ENCODE measurements at regions not wholly inside any gene's neighbourhood (a gene's known extent, or its start where the extent isn't known, plus 50 kb on each side); places are given as distances from the start of the nearest gene placed in this dataset.

DNA sequence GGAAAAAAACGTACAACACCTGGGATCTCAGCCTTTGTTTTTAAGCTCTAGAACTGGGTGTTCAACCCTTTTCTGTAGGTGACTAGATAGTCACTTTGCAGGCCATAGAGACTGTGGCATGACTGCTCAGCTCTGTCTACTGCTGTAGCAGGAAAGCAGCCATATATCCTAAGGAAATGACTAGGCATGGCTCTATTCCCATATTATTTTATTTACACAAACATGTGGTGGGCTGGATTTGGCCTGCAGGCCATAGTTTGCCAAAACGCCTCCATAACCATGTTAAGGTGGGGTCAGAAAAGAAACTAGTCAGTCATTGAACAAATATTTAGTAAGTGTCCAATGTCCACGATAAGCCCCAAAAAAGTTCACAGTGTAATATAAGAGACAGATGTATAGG, 452.5 kb downstream of the MCTP2 start:
- no peak for DNase-seq

DNA sequence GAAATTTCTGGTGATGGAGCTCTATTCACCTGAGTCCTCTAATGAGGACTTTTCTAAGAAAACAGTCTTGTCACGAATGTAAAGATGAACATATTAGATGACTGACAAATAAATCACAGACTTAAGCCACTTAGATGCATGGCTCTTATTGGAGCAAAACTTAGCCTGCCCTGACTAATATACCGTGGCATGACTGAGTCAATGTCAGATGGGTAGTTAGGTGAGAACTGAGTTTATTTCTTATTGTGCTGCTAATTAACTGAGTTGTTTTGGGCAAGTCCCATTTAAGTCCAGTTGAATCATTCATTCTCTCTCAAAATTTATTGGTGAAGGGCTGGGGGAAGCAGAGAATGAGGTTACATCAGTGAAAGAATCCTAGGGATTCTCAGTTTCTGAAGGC, 459.8 kb downstream of the MCTP2 start:
- DNase-seq: no peak

DNA sequence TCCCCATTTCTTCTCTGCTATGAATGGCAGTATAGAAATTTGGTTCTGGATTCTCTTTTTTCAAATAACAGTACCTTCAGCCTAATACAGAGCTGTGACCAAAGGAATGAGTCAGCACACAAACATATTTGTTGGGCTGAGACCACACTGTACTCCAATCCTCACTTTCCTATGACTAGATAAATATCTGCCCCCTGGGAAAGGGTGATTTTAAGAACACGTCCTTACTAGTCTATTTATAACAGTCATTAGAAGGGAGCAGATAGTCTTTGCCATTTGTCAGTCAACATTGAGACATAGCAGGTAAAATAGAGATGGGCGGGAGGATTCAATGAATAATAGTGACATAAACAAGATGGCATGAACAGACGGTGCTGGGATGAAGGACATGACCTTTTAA, 461.3 kb downstream of the MCTP2 start:
- DNase-seq: no peak

DNA sequence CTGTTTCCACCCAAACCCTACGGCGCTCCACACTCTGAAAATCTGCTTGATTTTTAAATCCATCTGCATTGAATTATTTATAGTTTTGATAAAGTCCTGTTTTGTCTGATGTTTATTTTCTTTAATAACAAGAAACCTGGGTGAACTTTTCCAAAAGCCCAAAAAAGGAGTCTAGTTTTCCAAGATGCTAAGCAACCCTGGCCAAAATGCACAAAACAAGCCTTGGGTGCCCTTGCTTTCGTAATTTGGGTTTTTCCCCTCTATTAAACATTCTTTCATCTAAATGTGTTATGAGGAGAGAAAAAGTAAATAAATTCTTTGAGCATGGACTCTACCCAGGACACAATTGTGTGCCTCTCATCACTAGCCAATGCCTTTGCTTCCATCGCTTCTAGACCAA, 468.9 kb downstream of the MCTP2 start:
- DNase-seq: no peak

DNA sequence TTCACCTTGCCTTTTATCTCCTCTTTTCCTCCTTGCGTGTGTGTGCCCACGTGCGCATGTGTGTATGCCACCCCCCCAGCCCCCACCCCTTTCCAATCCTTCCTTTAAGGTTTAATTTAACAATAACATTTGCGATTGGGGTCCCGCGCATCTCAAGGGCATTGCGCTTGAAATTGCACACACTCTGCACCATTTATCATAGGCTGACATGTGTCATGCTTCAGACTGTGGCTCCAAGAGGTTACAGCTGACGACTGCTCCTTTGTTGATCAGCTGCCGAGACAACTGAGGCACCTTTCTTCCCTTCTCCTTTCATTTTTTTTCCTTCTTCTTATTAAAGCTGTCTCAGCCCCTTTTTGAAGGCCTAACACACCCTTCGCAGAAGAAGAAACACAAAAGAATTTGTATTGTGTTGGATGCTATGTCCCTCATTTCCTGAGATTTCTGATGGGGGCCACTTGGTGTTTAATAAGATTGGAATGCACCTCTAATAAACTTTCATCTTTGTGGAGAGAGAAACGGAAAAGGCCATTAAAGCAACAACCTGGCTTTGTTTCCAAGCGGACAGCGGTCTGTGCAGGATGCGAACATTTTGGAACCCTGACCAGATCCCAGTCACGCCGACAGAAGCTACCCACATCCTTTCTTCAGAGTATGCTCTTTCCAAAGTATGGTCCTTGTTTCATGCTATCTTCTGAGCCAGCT, 470.1 kb downstream of the MCTP2 start:
- no peak for DNase-seq

DNA sequence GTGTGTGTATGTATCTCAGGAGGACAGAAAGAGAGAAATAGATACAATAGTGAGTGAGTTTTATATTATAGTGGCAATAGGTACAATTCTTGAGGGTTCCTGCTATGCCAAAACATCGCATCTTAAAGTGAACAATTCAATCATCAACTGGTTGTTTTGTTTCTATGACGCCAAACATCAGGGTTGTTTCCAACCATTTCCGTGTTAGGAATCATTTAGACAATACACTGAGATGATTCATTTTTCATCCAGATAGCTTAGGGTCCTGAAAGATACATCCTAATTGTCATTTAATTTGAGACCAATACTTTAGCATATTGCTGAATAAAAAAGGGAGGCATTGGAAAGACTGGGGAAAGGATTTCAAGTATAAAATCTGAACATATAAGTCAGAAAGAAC, 472.2 kb downstream of the MCTP2 start:
- no peak for DNase-seq

DNA sequence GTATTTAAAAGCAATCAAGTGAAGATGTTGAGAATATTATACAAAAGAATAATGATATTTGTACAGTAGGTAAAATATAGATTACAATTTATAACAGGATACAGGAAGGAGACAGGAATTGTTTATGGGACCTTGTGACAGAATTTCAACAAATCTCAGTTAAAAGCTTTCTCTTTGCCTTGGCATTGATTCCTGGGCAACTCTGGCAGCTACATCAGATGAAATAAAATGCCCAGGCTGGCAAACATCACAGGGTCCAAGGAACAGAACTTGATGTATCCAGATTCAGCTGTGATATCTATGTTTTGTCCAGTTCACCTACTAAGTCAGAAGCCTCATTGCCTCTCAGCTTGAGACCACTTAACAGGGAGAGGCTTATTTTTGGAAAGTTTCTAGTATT, 473.1 kb downstream of the MCTP2 start:
- no peak for DNase-seq

DNA sequence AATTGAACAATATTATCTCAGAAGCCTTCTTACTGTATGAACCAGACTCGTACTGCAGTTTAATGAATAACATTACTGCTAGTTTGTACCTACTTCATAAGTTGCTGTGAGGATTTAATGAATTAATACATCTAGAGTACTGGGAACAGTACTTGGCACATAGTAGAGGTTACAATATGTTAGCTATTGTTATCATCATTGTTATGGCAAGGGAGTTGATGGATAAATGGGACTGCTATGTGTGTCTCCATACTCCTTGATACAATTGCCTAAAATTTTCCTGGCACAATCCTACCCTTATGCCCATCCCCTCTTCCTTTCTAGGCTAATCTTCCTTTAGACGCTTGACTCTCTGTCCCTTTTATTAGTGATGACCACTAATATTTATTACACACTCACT, 473.6 kb downstream of the MCTP2 start:
- no peak for DNase-seq

DNA sequence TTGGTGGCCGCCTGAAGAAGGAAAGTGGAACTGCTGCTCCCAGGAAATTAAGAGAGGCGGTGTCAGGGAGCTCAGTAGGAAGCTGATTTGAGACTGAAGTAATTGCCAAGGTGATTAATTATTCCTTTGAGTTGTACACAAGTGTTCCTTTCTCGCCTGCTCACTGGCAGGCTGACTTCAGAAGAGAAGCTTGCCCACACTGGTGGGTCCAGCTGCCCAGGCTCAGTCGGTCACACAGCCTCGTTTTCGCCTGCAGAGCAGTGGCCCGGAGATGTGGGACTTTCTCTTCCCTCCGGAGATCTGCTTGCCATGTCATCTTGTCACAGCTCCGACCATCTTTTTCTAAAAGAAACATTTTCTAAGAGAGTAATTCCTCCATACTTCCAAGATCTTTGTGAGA, 478.0 kb downstream of the MCTP2 start:
- no peak for DNase-seq

DNA sequence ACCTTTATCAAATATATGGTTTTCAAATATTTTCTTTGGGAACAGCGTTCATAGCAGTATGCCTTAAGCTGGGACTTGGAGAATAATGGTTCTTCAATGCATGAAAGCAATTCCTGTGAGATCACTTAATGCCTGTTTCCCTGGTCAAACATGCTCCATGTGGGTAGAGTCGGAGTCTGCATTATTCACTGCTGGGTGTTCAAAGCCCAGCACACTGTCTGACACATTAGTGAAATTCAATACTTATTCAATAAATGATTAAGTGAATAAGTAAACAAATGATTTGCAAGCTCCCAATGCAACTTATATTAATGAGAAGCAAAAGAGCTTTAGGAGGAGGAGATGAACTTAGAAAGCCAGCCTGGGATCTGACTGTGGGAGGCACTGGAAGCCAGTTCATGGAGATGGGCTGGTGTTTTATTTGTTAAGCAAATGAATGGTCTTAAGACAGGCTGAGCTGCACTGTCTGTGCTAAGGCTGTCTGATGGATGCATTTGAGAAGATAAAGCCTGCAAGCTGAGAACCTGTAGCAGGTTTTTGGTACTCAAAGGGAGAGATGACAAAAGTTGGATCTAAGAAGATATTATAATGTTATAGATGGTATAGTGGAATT, 490.8 kb downstream of the MCTP2 start:
- no peak for DNase-seq

DNA sequence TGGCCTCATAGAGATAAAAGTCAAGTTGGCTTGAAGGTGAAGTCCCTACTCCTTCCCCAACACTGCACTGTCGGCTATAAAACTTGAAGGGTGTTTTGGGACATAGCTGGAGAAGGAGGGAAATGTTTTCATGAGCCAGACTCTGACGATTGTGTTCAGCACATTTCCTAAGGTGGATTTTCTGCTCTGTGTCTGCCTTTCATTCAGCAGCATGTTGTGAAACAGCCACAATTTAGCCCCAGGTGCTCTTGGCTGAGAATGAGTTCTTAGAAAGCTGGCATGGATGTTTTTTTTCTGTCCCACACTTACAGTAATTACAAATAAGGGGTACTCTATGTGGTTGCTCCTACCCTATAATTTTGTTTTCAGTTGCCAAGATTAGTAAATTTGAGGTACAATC, 492.4 kb downstream of the MCTP2 start:
- no peak for DNase-seq

DNA sequence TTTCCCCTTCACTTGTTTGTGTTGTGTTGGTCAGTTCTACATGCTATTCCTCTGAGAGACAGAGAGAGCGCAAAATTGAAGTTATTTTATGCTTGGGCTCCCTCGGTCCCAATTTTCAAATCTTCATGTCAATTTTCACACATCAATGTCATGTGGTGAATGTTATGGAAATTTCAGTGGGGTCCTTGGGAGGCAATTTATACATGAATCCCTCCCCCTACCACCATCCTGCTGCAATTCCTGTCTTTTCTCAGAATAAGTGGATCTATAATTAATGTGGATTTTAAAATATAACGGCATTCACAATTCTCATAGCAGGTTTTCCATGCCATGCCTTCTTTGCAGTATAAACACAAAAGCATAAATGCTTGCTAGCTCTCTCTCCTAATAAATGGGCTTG, 499.9 kb downstream of the MCTP2 start:
- no peak for DNase-seq

DNA sequence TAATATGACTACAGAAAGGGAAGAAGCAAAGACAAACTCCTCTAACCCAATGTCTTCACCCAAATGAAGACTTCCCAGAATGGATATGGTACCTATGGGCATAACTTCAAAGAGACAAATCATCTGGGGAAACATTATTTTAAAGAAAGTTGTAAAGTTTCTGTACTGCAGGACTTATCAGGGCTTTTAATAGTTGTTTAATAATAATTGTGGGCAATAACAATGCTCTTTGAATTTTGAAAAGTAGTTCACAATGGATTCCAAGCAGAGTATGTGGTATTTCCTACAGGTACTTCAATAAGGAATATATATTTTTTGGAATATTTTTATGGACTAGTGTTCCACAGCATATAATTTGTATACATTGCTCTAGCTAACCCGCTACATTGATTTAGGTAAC, 503.1 kb downstream of the MCTP2 start:
- no peak for DNase-seq

DNA sequence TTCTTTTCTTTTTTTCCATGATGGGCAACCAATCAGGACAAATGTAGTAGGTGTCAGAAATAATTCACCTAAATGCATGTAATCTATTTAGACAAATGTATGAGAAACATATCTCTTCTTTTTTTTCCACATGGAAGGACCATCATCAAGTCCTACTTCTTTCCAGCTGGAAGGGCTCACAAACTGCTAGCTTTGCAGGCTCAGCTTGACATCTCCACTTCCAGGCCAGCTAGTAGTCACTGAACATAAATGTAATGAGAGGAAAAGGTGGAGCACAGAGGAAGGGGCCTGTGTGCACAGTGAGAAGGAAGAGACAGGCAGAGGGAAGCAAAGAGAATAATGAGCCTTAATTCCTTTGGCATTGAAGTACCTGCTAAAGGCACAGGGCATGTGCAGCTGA, 504.9 kb downstream of the MCTP2 start:
- DNase-seq: no peak

DNA sequence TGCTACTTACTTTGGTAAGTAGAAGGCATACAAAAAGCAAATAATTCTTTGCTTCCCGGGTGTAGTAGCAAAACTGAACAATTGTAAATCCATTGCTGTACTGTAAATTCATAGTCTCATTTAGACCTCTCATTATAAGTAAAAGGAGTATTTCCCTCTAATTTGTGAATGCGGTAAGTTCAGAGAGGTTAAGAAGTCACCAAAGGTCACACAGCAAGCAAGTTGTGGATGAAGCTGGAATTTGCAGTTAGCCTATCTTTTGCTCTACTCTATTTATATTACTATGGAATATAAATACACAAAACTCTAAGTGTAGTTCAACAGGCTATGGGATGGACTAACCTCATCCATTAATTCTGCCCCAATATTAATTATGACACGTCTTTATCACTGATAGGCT, 508.3 kb downstream of the MCTP2 start:
- DNase-seq: no peak

DNA sequence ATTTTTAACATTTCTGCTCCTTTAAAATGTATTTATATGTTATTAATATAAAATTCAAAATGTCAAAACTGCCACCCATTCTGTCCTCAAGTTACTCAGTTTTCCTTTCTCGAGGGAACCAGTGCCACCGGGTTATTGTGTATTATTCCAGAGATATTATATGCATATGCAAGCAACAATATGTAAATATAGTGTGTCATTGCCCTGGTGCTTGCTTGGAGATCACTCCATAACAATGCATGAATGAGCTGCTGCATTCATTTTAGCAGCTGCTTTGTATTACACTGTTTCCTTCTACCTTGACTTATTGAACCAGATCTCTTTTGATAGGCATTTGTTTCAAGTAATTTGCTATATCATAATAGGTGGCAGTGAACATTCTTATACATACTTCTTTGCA, 509.1 kb downstream of the MCTP2 start:
- no peak for DNase-seq

DNA sequence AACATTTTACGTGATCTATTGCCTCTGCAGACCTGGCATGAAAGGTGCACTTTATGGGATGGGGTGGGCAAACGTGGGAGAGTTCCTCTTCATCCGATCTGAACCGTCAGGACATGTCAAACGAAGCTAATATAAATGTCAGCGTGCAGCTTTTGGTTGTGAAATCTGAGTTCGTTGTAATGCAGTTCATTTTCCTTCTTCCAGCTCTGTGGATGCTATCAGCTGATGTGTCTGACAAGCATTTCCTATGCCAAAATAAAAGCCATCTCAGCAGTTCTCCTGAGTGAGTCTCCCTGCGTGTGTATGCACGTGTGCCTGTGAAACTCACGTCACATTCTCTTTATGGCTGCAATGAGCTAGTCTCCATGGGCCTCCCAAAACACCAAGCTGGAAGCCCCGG, 512.3 kb downstream of the MCTP2 start:
- DNase-seq: no peak

DNA sequence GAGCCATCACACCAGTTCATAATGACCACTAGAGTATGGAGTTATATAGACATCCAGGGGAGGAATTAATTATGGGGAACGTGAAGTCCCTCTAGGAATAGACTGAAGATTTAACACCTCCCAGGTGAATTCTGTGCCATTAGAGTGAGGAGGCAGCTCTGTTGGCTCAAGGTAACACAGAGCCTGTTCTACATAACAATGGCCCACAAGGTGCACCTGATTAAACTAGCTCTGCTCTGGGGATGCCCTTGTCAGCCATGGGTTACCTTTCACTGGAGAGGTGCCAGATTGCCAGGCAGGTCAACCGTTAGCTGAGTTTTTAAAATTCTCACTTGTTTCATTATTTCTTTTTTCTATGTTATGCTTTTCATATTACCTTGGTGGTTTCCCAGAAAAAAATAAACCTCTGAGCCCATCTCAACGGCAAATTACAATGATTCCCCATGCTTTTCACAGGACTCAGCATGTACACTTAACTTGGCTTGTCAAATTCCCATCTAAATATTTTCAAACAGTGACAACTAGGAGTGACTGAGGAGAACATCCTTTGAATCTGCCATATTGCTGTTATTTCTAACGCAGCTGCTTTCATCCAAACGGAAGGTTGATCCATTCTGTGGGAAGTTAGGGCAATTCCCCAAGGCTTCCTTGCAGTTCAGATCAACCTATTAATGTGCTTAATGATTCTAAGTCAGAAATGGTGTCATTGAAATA, 512.9 kb downstream of the MCTP2 start:
- no peak for DNase-seq

DNA sequence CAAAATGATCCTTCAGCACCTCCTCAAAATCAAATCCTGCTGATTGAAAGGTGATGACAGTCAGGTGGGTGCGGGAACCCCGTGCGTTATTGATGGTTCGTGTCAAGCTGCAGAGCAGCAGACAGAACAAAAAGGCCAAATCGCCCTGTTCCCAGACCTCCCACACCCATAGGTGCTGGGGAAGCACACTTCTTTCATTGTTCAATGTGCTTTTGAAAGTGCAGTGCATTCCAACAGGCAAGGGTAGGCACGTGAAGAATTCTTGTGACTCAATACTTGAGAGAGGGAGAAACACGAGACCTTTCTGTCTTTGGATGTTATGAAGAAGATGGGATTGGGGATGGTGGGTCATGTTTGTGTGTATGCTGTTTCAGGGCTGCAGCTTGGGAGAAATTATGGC, 514.0 kb downstream of the MCTP2 start:
- DNase-seq: no peak

DNA sequence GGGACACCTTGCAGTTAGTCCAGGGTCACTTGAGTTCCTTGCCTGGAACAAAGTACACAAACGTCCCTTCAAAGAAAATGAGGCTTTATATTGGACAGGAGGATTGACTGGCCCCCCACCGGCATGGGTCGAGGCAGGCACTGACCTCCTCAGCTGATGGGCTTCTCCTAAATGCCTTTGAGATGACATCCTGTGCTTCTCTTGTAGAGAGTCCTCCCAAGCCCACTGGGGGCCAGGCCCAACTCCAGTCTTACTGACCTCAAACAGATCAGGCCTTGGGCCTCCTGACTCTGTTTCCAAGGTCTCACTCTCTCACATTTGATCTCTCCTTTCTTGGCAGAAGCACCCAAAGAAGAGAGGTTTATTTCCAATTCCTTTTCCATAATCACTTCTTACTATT, 516.1 kb downstream of the MCTP2 start:
- no peak for DNase-seq

DNA sequence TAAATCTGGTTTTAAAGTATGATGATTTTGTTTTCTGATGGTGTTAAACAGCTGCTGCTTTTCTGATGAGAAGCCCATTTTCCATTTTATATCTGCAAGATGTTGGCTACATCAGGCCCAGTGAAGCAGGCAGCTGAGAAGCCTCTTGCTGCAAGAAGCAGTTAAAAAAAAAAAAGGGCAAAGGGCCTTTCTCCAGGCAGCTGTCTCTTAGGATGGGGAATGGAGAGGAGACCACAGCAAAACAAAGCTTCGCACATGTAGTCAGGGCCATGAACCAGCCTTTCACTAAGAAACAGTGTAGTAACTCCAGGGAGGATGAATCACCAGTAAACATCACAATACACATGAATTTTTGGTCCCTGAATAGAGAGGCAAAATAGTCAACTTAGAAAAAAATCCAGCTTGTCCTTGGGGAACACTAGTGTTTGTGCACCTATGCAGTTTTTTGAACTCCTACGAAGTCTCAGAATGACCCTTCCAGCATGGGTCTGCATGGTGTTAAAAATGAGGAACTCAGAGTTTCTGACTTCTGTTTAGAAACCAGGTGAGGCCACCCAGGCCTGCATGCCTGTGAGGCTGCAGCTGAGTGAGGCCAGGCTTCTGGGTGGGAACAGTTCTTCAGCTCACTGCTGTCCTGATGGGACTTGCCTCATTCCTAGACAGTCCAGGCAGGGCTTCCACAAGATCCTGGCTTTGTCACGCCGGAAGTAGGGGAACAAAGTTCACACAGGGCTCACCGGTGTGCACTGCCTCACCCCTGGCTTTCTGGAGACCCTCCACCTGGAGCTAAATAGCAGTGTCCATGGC, 518.7 kb downstream of the MCTP2 start:
- DNase-seq: no peak

DNA sequence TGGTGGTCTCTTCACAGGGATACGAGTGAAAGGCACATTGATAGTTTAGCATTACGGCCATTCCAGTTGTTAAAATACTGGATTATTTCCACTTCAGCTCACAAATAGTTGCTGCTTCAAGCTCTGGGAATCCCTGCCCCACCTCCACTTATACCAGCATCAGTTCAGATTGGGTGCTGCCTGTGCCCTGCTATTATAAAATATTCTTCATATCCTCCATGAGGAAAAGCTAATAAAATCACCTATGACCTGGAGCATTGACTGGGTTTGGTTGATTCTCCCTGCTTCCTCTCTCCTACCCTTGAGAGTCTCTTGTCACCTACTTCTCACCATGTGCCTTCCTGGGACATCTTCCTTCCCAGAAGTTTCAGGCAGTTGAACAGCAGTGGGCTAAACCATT, 529.0 kb downstream of the MCTP2 start:
- DNase-seq: no peak

DNA sequence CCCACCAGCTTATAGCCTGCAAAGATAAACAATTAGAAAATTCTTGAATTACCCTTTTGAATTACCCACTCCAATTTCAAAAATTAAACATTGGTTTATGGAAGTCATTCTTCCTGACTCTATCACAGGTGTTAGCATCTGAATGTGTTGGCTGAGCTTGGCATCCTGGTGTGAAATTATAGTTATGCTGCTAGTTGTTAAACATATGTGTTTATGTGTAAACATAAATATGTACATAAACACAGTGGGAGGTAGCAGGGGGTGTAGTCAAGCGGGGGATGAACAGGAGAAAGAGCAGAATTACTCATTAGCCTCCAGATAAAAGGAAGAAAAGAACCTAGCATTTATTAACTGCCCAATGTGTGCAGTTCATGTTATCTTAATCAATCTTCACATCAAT, 530.2 kb downstream of the MCTP2 start:
- DNase-seq: no peak

DNA sequence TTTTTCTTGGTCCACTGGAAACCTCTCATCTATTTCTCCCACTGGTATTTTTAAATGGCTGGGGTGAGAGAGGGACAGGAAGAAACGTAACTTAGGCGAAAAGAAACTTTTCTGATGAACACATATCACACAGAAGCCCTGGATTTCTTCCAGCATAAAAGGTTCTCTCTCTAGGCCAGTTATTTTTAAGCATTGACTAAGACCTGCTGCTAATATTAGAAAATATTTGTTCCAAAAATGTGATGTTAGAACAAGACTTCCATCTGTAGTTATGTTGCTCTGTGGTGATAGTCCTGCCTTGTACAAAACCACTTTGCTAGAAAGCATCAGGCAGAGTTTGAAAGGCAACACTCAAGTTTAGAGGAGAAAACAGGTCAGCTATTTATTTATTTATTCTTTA, 537.7 kb downstream of the MCTP2 start:
- no peak for DNase-seq

Data from activated effector memory CD4-positive, alpha-beta T cell treated with anti-CD3 and anti-CD28 coated beads, Interleukin-2, amount 50 U/mL, for 16 hours (primary cell).